Endothelial cell (in vitro differentiated cells): ENCODE measurements at regions not wholly inside any gene's neighbourhood (a gene's known extent, or its start where the extent isn't known, plus 50 kb on each side); places are given as distances from the start of the nearest gene placed in this dataset.

Source experiments
- DNase-seq: peaks from one replicate; pipeline ENCODE4 v3.0.0; 2021; ENCODE audit warnings: low spot score
- H3K27ac Mint-ChIP-seq: one replicate; pipeline ENCODE4 v1.8.0; 2021; ENCODE audit warnings: mixed read lengths, inconsistent platforms; ENCODE audit not compliant: unreplicated experiment
- H3K27me3 Mint-ChIP-seq: one replicate; pipeline ENCODE4 v1.8.0; 2021; ENCODE audit warnings: mild to moderate bottlenecking, moderate library complexity, mixed read lengths, inconsistent platforms; ENCODE audit not compliant: unreplicated experiment
- H3K36me3 Mint-ChIP-seq: one replicate; pipeline ENCODE4 v1.8.0; 2021; ENCODE audit warnings: mild to moderate bottlenecking, low read depth, mixed read lengths, inconsistent platforms; ENCODE audit not compliant: unreplicated experiment
- H3K4me1 Mint-ChIP-seq: one replicate; pipeline ENCODE4 v1.8.0; 2021; ENCODE audit warnings: mild to moderate bottlenecking, mixed read lengths, inconsistent platforms; ENCODE audit not compliant: unreplicated experiment
- H3K4me3 Mint-ChIP-seq: one replicate; pipeline ENCODE4 v1.8.0; 2021; ENCODE audit warnings: mild to moderate bottlenecking, mixed read lengths, inconsistent platforms; ENCODE audit not compliant: unreplicated experiment
- H3K9me3 Mint-ChIP-seq: one replicate; pipeline ENCODE4 v1.8.0; 2021; ENCODE audit warnings: mixed read lengths, inconsistent platforms; ENCODE audit not compliant: unreplicated experiment
- CTCF ChIP-seq: fragments of 200-600 bp; sonication (generic); IDR thresholded peaks from one replicate; pipeline ENCODE4 v1.5.0; 2021; ENCODE audit warnings: antibody characterized with exemption; ENCODE audit not compliant: unreplicated experiment

- H3K27ac Mint-ChIP-seq = no peak overlapping the region
- no peak overlapping the region for H3K4me3 Mint-ChIP-seq
- no peaks in the 10 kb centered on the region for H3K36me3 Mint-ChIP-seq
- peaks cover 4% of the 10 kb centered on the region for H3K4me1 Mint-ChIP-seq
- DNase-seq = no peak
- H3K9me3 Mint-ChIP-seq = no peaks in the 10 kb centered on the region
- peaks cover 8% of the 10 kb centered on the region for H3K27me3 Mint-ChIP-seq
- TF ChIP-seq CTCF = no peak
Observed at GRCh38 chr10:128852902-128853301, 614.1 kb upstream of the MGMT start.

GRCh38 chr10:128853537-128853936 lies 613.5 kb upstream of the MGMT start:
- Mint-ChIP-seq H3K4me1 (peaks cover 4% of the 10 kb centered on the region), H3K27me3 (peaks cover 8% of the 10 kb centered on the region), H3K27ac (no peak overlapping the region), H3K4me3 (no peak overlapping the region), H3K9me3 (no peaks in the 10 kb centered on the region), H3K36me3 (no peaks in the 10 kb centered on the region)
- TF ChIP-seq CTCF = no peak
- DNase-seq = no peak

DNA sequence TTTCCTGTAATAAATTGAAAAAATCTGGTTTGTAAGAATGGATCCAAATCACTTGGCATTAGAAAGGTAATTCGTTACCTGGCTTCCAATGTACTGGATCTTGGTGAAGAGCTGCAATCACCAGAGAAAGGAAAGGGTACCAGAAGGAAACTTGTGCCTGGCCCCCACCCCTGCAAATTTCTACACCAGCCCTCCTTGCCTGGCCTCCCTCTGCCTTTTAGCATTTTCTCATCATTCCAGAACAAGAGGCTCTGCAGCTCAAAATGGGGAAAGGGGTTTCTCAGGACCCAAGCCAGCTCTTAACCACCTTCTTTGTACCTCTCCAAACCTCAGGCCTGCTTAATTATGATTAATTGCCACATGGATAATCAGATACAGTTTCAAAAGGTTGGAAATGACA lies 612.8 kb upstream of the MGMT start:
- Mint-ChIP-seq H3K4me3 (no peak overlapping the region), H3K36me3 (no peaks in the 10 kb centered on the region), H3K27me3 (peaks cover 8% of the 10 kb centered on the region), H3K9me3 (no peaks in the 10 kb centered on the region), H3K27ac (no peak overlapping the region), H3K4me1 (peaks cover 4% of the 10 kb centered on the region)
- no peak for TF ChIP-seq CTCF
- DNase-seq = no peak

DNA sequence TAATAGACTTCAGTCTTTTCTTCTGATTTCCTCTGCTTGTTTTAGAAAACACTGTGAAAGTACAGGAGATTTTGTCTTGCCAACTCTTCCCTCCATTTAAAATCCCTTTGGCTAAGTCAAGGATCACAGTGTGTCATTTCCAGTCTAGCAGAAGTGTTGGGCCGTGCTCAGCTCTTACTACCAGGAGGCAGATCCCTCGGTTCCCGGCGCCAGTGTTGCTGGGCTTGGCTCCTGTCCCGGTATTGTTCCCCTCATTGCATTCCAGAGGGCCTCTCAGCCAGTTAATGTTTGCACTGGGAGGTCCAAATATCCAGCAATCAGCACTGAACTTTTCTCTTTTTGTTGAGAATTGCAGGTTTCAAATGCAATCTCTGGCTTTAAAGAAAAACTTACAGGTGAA lies 612.1 kb upstream of the MGMT start:
- peaks cover 4% of the 10 kb centered on the region for H3K4me1 Mint-ChIP-seq
- no peak overlapping the region for H3K27ac Mint-ChIP-seq
- peaks cover 8% of the 10 kb centered on the region for H3K27me3 Mint-ChIP-seq
- no peak for DNase-seq
- no peak for TF ChIP-seq CTCF
- no peak overlapping the region for H3K4me3 Mint-ChIP-seq
- H3K36me3 Mint-ChIP-seq = no peaks in the 10 kb centered on the region
- no peaks in the 10 kb centered on the region for H3K9me3 Mint-ChIP-seq

DNA sequence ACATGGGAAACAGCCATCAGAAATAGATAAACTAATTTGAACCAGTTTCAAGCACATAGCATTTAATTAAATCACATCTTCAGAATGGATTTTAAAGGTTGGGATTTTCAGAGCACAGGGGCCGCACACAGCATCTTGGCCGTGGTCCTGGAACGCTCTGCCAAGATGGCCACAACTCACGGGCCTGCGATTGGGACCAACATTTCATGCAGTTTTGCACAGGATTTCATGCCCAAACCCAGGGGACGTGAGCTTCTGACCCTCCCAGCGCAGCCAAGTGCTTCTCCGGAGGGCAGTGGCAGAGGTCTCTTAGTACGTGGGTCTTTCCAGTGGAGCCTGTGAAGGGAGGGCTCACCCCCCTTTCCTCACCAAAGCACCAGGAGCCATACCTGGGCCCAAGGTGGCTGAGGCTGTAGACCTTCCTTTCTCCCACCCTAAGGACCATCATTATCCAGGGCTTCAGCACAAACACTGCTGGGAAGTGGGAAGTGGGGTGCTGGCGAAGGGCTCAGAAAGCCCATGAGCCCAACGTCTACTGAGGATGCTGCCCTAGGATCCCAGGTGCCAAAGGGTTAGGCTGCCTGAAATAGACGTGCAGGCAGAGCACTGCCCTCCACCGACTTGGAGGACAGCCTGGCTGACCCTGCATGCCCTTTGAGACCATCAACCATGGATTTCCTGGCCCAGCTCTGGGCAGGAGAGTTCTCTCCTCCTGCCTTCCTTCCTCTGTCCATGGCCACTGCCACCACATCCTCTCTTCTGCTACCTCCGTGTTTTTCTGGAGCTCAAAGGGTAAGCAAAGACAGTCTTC lies 611.2 kb upstream of the MGMT start:
- no peak for DNase-seq
- Mint-ChIP-seq H3K9me3 (no peaks in the 10 kb centered on the region), H3K27me3 (peaks cover 7% of the 10 kb centered on the region), H3K4me3 (no peak overlapping the region), H3K27ac (no peak overlapping the region), H3K36me3 (no peaks in the 10 kb centered on the region), H3K4me1 (peaks cover 4% of the 10 kb centered on the region)
- TF ChIP-seq CTCF = no peak
